Neuronal stem cell (in vitro differentiated cells): ENCODE measurements at regions not wholly inside any gene's neighbourhood (a gene's known extent, or its start where the extent isn't known, plus 50 kb on each side); places are given as distances from the start of the nearest gene placed in this dataset.
"Not testable (repeated sequence)": the region's sequence is repeated elsewhere in the genome, so short reads cannot be mapped to it uniquely, and the experiment has no call there.

Experiments used
- DNase-seq: peaks from one replicate; pipeline ENCODE4 v3.0.0-alpha.2; 2013; ENCODE audit warnings: low spot score
- H2AFZ ChIP-seq: one replicate; pipeline ENCODE4 v1.6.1; 2013; ENCODE audit warnings: mild to moderate bottlenecking, low read length, inconsistent platforms
- H2AK5ac ChIP-seq: 2 replicates; pipeline ENCODE4 v1.6.1; 2013; ENCODE audit warnings: low read depth, mild to moderate bottlenecking, inconsistent platforms, low read length, moderate library complexity, mixed read lengths
- H2BK120ac ChIP-seq: 2 replicates; pipeline ENCODE4 v1.6.1; 2013; ENCODE audit warnings: low read depth, mild to moderate bottlenecking, inconsistent platforms, low read length, moderate library complexity, mixed read lengths
- H2BK12ac ChIP-seq: one replicate; pipeline ENCODE4 v1.6.1; 2013; ENCODE audit warnings: low read length, inconsistent platforms
- H2BK15ac ChIP-seq: 2 replicates; pipeline ENCODE4 v1.6.1; 2013; ENCODE audit warnings: mild to moderate bottlenecking, low read length, inconsistent platforms, mixed read lengths
- H2BK5ac ChIP-seq: one replicate; pipeline ENCODE4 v1.6.1; 2013; ENCODE audit warnings: inconsistent platforms, mild to moderate bottlenecking, low read length, moderate library complexity
- H3K14ac ChIP-seq: one replicate; pipeline ENCODE4 v1.6.1; 2013; ENCODE audit warnings: low read length, inconsistent platforms
- H3K18ac ChIP-seq: 2 replicates; pipeline ENCODE4 v1.6.1; 2013; ENCODE audit warnings: low read length, inconsistent platforms
- H3K23ac ChIP-seq: 2 replicates; pipeline ENCODE4 v1.6.1; 2013; ENCODE audit warnings: low read depth, mild to moderate bottlenecking, mixed read lengths, low read length, inconsistent platforms; ENCODE audit not compliant: poor library complexity
- H3K27ac ChIP-seq: replicated peaks from 3 replicates; pipeline ENCODE4 v1.5.1; 2013; ENCODE audit warnings: low read length, inconsistent platforms
- H3K27me3 ChIP-seq, 3 experiments: 2 replicates each; pipeline ENCODE4 v1.6.1; 2013; ENCODE audit warnings: low read length in 3 of 3, mild to moderate bottlenecking in 2 of 3, inconsistent platforms in 1 of 3, low read depth in 1 of 3, mixed read lengths in 1 of 3, moderate library complexity in 1 of 3; ENCODE audit not compliant: control insufficient read depth in 3 of 3, insufficient read depth in 3 of 3
- H3K36me3 ChIP-seq, 2 donors: replicated peaks in 1 of 2; 2 replicates each; pipeline ENCODE4 v1.6.1; 2013; ENCODE audit warnings: low read length in 2 of 2; ENCODE audit not compliant: control insufficient read depth in 2 of 2, insufficient read depth in 2 of 2
- H3K4ac ChIP-seq: 2 replicates; pipeline ENCODE4 v1.6.1; 2013; ENCODE audit warnings: inconsistent platforms, mild to moderate bottlenecking, low read length, moderate library complexity
- H3K4me1 ChIP-seq, 2 donors: 1 replicate in 1 of 2; 2 replicates in 1 of 2; pipeline ENCODE4 v1.6.1; 2013; ENCODE audit warnings: low read length in 2 of 2, low read depth in 1 of 2; ENCODE audit not compliant: control insufficient read depth in 2 of 2, insufficient read depth in 1 of 2
- H3K4me2 ChIP-seq: one replicate; pipeline ENCODE4 v1.6.1; 2013; ENCODE audit warnings: mild to moderate bottlenecking, low read length, inconsistent platforms; ENCODE audit not compliant: insufficient read depth, poor library complexity, severe bottlenecking
- H3K4me3 ChIP-seq, 2 donors: 2 replicates each; pipeline ENCODE4 v1.5.1; 2013; ENCODE audit warnings: low read length in 2 of 2, mild to moderate bottlenecking in 2 of 2, inconsistent platforms in 1 of 2, moderate library complexity in 1 of 2
- H3K79me1 ChIP-seq: one replicate; pipeline ENCODE4 v1.6.1; 2013; ENCODE audit warnings: low read depth, mild to moderate bottlenecking, inconsistent platforms, low read length, moderate library complexity
- H3K9ac ChIP-seq: one replicate; pipeline ENCODE4 v1.6.1; 2013; ENCODE audit warnings: mild to moderate bottlenecking, low read depth, low read length, inconsistent platforms; ENCODE audit not compliant: poor library complexity
- H3K9me3 ChIP-seq, 2 donors: replicated peaks in 1 of 2; 2 replicates each; pipeline versions ENCODE3 to v1.6.1; 2013; ENCODE audit warnings: low read length in 2 of 2, mild to moderate bottlenecking in 2 of 2, inconsistent platforms in 1 of 2, low read depth in 1 of 2, mixed read lengths in 1 of 2, moderate library complexity in 1 of 2; ENCODE audit not compliant: control insufficient read depth in 2 of 2, insufficient read depth in 1 of 2
- H4K8ac ChIP-seq: one replicate; pipeline ENCODE4 v1.6.1; 2013; ENCODE audit warnings: low read depth, mild to moderate bottlenecking, inconsistent platforms, low read length, moderate library complexity
- H4K91ac ChIP-seq: one replicate; pipeline ENCODE4 v1.6.1; 2013; ENCODE audit warnings: low read length, low read depth, mild to moderate bottlenecking, inconsistent platforms; ENCODE audit not compliant: poor library complexity
- WGBS, 2 donors: extraction: QIAGEN DNeasy Blood & Tissue Kit; methylation state at CpG; one replicate each; pipeline ENCODE4 v1.1.7; 2013; ENCODE audit warnings: missing lambda C conversion rate in 2 of 2, mixed read lengths in 1 of 2; ENCODE audit not compliant: insufficient read length in 2 of 2, insufficient replicate concordance in 1 of 2; ENCODE audit errors: extremely low coverage in 2 of 2; 5-methylcytosine and 5-hydroxymethylcytosine counted together

DNA sequence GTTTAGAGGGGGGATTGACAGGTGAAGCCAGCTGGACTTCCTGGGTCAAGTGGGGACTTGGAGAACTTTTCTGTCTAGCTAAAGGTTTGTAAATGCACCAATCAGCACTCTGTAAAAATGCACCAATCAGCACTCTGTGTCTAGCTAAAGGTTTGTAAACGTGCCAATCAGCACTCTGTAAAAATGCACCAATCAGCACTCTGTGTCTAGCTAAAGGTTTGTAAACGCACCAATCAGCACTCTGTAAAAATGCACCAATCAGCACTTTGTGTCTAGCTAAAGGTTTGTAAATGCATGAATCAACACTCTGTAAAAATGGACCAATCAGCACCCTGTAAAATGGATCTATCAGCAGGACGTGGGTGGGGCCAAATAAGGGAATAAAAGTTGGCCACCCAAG lies 120.1 kb upstream of the AGTR1 start:
- not testable (repeated sequence) for H3K4ac ChIP-seq, H3K27me3 ChIP-seq, H3K79me1 ChIP-seq, H3K23ac ChIP-seq, H3K9ac ChIP-seq, H2BK5ac ChIP-seq, H2BK15ac ChIP-seq, H3K14ac ChIP-seq, H3K4me2 ChIP-seq, H3K27ac ChIP-seq, H2BK120ac ChIP-seq, H2BK12ac ChIP-seq, H3K4me3 ChIP-seq, H4K91ac ChIP-seq, H3K9me3 ChIP-seq, H2AFZ ChIP-seq, H2AK5ac ChIP-seq, H4K8ac ChIP-seq, H3K4me1 ChIP-seq, H3K18ac ChIP-seq, H3K36me3 ChIP-seq, DNase-seq
- WGBS, 2 donors: no CpG with 5 or more reads among the region's 3 CpGs

GRCh38 chr3:148582126-148582525 lies 115.6 kb upstream of the AGTR1 start:
- no peak overlapping the region for H2BK12ac ChIP-seq
- no peak overlapping the region for H4K91ac ChIP-seq
- no peak overlapping the region for H3K4ac ChIP-seq
- H2BK120ac ChIP-seq: no peak overlapping the region
- WGBS, 2 donors: no CpG with 5 or more reads among the region's 1 CpG
- H3K4me1 ChIP-seq: no peaks in the 10 kb centered on the region
- H3K36me3 ChIP-seq: no peaks in the 10 kb centered on the region
- no peak overlapping the region for H4K8ac ChIP-seq
- H3K27me3 ChIP-seq: no peaks in the 10 kb centered on the region
- no peaks in the 10 kb centered on the region for H3K9me3 ChIP-seq
- H3K79me1 ChIP-seq: no peaks in the 10 kb centered on the region
- H3K4me3 ChIP-seq: no peak overlapping the region
- no peak overlapping the region for H2AK5ac ChIP-seq
- H3K27ac ChIP-seq: no peak overlapping the region
- H3K9ac ChIP-seq: no peak overlapping the region
- no peak overlapping the region for H3K23ac ChIP-seq
- no peak overlapping the region for H3K18ac ChIP-seq
- no peak overlapping the region for H2BK15ac ChIP-seq
- DNase-seq: no peak
- H3K14ac ChIP-seq: no peak overlapping the region
- no peak overlapping the region for H3K4me2 ChIP-seq
- no peak overlapping the region for H2BK5ac ChIP-seq
- no peak overlapping the region for H2AFZ ChIP-seq

DNA sequence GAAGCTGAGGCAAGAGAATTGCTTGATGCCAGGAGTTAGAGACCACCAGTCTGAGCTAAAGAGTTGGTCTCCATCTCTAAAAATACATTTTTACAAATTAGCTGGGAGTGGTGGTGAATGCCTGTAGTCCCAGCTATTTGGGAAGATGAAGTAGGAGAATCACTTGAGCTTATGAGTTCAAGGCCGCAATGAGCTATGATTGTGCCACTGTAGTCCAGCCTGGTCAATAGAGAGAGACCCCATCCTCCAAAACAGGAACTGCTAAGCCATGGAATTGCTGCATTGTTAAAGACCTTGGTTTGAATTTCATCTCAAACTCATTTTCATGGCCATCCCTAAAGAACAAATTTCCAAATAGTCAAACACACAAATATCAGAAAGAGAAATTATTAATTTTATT lies 113.9 kb upstream of the AGTR1 start:
- Histone ChIP-seq H4K8ac (no peak overlapping the region), H3K27me3 (no peaks in the 10 kb centered on the region), H3K4me2 (no peak overlapping the region), H3K9ac (no peak overlapping the region), H3K79me1 (no peaks in the 10 kb centered on the region), H2AFZ (no peak overlapping the region), H4K91ac (no peak overlapping the region), H3K9me3 (no peaks in the 10 kb centered on the region), H3K14ac (no peak overlapping the region), H3K4me1 (no peaks in the 10 kb centered on the region), H2BK15ac (no peak overlapping the region), H2BK5ac (no peak overlapping the region), H2BK12ac (no peak overlapping the region), H3K23ac (no peak overlapping the region), H2BK120ac (no peak overlapping the region), H2AK5ac (no peak overlapping the region), H3K4me3 (no peak overlapping the region), H3K27ac (no peak overlapping the region), H3K4ac (no peak overlapping the region), H3K18ac (no peak overlapping the region), H3K36me3 (no peaks in the 10 kb centered on the region)
- no peak for DNase-seq
- WGBS, 2 donors: no CpG with 5 or more reads among the region's 1 CpG

- no peak overlapping the region for H3K14ac ChIP-seq
- H3K36me3 ChIP-seq: no peaks in the 10 kb centered on the region
- H3K4ac ChIP-seq: no peak overlapping the region
- H2BK15ac ChIP-seq: no peak overlapping the region
- no peak overlapping the region for H3K4me3 ChIP-seq
- H3K23ac ChIP-seq: no peak overlapping the region
- no peak overlapping the region for H2AK5ac ChIP-seq
- H3K9ac ChIP-seq: no peak overlapping the region
- no peaks in the 10 kb centered on the region for H3K79me1 ChIP-seq
- no peak overlapping the region for H2BK120ac ChIP-seq
- no peak overlapping the region for H2AFZ ChIP-seq
- H3K18ac ChIP-seq: no peak overlapping the region
- no peaks in the 10 kb centered on the region for H3K9me3 ChIP-seq
- H3K27me3 ChIP-seq: no peaks in the 10 kb centered on the region
- no peak overlapping the region for H2BK12ac ChIP-seq
- H4K8ac ChIP-seq: no peak overlapping the region
- H2BK5ac ChIP-seq: no peak overlapping the region
- no peak overlapping the region for H3K27ac ChIP-seq
- H4K91ac ChIP-seq: no peak overlapping the region
- no peak overlapping the region for H3K4me2 ChIP-seq
- H3K4me1 ChIP-seq: no peaks in the 10 kb centered on the region
- no peak for DNase-seq
Observed at GRCh38 chr3:148584438-148584837, 113.3 kb upstream of the AGTR1 start.
